Stimulated activated CD8-positive, alpha-beta memory T cell treated with anti-CD3 and anti-CD28 coated beads, Interleukin-12 subunit alpha, Interleukin-12 subunit beta, amount 100 ng/mL, for 1 hour (primary cell): ENCODE measurements at regions not wholly inside any gene's neighbourhood (a gene's known extent, or its start where the extent isn't known, plus 50 kb on each side); places are given as distances from the start of the nearest gene placed in this dataset.

Source experiments
- DNase-seq: peaks from one replicate; pipeline ENCODE4 v3.0.0-alpha.2; 2020; ENCODE audit warnings: low read depth

DNA sequence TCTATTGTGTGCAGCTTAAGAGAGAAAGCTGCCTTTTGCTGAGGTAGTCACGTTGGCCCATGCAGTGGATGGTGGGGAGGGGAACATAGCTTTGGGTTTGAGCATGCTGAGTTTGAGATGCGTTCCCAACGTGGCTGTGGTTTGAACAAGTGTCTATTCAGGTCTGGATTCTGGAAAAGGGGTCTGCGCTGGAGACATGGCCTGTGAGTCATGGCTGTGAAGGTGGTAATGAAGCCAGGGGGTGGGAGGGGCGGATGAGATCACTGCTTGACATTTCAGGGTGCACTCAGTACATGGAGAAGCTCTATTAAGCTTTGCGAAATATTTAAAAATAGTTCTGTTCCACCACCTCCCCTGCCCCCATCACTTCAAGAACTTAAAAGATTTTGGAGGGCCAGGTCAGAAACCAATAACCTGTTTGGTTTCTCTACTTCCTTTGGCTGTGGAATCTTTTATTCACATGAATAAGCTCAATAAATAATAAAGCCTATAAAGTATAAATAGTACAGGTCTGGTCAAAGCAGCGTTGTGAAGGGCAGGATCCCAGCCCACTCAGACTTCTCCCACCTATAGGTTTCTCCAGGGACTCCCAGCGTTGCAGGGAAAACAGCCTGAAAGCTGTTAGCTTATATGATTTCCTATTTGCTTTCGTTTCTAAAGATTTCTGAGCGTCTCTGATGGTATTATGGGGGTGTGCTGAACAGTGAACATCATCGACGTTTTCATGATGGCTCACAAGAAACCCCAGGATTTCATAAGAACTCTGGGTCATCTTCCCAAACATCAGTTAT, 189.9 kb downstream of the NSG2 start:
- DNase-seq, result no peak

DNA sequence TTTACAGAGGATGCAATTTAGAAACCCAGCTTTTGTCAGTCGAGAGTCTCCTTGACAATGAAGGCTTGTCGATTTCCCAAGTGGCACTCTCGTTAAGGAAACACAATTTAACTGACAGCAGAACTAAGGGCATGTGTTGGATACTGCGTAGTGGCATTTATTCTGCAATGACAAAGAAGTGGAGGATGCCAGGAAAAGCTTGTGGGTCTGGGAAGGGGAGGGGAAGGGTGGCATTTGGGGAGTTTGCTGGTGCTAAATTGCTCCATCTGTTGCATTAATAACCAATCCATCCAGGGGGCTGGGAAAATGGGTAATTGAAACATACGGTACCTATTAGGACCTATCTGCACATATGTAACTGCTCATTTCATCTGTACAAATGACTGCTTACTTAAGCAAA, 190.6 kb downstream of the NSG2 start:
- no peak for DNase-seq

DNA sequence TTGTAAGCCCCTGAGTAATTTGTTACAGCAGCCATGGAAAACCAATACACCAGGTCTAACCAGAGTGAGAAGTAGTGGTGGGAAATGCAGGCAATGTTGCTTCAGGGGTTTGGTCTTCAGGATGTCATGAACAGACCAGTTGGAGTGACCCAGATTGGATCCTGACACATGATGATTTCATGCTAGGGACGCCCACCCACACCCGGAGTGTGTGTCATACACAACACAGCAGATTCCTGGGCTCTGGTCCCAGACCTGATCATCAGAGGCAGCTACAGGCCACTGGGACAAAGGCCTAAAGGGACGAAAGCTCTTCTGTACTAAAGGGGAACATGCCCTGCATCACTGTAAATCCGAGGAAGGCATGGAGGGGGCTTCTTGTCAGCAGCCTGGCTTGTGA, 194.2 kb downstream of the NSG2 start:
- no peak for DNase-seq

DNA sequence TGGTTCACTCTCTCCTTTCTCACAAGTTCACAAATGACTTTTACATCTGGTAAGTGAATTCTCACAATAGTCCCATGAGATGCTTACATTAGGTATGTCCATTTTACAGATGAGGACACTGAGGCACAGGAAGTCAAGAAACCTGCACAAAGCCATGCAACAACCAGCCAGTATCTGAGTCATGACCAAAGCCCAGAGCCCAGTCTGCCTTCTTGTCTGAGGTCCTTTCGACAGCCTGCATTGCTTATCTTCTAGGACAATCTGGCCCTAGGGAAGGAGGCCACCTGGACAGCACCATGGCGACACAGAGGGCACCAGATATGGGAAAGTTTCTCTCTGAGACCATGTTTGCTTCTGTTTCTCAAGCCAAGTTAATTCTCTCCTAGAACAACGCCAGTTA, 197.1 kb downstream of the NSG2 start:
- DNase-seq, result no peak

DNA sequence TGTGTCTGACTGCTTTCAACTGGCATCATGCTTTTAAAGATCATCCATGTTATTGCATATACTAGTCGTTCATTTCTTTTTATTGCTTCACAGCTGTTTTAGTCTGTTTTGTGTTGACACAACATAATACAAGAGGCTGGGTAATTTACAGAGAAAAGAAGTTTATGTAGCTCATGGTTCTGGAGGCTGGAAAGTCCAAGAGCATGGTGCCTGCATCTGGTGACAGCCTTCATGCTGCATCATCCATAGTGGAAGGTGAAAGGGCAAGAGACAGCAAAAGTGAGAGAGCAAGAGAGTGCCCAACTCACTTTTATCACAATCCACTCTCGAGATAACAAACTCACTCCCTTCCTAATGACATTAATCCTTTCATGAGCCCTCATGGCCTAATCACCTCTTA, 198.4 kb downstream of the NSG2 start:
- no peak for DNase-seq

DNA sequence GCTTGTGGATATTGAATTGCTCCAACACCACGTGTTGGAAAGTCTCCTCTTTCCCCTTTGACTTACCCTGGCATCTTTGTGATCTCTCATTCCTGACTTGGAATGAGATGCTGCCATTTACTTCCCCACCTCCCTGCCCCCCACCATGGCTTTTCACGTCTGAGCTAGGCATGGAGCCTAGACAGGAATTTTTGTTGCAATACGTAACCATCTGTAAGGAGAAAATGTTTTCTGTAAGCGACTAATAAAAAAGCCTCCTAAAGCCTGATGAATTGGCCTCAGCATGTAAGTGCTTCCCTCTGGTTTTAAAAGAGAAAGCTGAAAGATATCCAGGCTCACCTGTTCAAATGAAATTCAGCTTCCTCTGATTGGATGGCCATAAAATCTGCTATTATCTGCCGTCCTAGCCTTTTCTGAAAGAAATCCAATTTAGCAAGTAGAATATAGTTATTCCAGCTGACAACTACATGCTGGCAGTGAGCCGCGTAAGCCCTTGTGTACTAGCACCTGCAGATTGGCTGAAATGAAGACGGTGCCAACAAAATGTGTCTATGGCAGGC, 200.1 kb downstream of the NSG2 start:
- no peak for DNase-seq

DNA sequence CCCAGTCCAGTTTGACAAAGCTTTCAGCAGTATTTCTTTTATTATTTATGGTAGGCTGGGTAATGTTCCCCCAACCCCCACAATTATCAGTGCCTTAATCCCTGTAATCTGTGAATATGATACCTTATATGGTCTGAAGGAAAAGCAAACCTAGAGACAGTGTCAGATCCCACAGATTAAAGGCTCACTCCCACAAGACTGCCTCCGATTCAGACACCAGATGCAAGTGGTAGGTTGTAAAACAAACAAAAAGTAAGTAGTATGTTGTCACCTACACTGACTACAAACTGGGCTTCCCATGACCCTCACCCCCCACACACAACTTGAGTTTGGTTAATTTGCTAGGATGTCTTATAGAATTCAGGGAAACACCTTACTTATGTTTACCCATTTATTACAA, 201.2 kb downstream of the NSG2 start:
- DNase-seq, result no peak

DNA sequence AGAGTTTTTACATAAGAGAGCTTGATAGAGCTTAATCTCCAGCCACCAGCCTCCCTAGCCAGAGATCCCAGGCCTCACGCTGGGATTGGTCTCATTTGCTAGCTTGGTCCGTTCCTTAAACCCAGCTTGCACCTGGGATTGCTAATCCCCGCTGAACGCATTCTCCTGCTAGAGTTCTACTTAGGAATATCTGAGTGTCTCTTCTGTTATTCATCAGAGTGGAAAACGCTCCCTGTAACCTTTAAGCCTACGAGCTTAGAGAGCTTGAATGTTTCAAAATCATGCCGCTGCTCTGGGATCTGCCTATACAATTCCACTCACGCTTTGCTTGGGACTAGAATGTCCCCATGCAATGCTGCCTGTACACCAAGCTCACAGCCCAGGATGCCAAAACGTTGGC, 201.8 kb downstream of the NSG2 start:
- no peak for DNase-seq

DNA sequence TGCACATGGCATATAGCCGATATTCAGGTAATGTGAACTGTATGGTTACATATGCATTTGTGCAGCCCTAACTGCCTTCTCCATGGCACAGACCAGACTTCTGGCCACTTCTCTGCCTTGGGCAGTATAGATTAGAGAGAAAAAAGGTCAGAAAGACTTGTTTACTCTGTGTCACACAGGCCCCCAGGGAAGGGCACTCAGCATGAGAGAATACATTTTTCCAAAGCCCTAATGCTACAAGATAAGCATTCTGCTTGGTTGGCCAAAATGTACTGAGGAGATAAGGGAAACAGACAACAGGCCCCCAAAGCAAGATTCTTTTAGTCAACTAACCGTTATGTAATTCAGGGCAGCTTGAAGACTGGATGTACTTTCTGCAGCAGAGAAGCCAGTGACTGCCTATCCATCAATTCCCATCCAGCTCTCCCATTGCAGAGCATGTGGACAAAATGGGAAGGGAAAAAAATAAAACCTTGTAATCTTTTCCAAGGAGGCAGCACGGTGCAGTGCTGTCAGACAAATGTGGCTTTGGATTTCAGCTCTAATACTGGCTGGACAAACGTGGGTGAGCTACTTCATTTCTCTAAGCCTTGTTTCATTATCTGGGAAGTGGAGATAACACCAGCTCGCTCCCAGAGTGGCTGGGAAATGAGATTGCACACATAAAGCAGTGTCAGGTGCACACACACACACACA, 205.9 kb downstream of the NSG2 start:
- no peak for DNase-seq

DNA sequence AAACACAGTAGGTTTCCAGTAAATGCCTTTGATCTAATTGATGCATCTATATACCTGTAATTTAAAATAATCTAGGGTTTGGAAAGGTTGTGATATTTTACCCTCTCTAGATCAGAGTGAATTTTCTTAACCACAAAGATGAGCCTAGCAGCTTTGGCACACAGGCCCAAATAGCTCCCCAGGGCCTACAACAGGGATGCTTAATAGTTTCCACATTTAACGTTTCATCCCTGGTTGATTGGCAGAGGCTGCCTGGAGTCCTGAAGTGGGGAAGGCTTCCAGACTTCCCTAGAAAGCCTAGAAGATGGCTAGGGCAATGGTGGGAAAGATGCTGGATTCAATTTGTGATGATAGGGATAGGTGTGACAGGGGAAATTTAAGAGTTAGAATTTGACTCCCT, 206.6 kb downstream of the NSG2 start:
- no peak for DNase-seq

DNA sequence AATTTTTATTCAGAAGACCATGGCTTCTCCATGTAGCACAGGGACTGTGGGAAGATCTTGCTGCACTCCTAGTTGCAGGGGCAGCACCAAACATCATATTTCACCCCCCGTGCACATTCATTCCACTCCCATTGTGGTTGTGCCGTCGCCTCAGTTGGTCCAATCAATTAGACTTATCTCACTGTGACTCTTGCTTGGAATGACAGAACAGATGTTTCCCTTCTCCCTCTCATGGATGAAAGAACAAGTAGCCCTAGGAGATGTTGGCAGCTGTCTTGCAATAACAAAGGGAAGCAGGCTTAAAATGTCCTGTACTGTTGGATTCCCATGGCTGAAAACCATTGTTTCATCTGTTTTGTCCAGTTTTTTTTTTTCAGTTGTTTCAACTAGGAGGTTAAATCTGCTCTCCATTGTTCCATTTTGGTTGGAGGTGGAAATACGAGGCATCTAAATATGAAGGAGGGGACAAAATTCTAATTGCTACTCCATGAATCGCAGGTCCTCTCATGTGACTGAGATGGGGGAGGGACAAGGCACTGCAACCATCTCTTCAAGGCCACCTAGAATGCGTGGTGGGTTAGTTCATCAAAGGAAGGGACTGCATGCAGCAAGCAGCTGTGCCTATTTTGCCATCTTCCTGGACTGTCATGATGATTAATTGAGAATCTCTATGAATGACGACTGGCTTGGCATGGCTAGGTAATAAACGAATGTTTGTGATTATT, 214.4 kb downstream of the NSG2 start:
- no peak for DNase-seq

DNA sequence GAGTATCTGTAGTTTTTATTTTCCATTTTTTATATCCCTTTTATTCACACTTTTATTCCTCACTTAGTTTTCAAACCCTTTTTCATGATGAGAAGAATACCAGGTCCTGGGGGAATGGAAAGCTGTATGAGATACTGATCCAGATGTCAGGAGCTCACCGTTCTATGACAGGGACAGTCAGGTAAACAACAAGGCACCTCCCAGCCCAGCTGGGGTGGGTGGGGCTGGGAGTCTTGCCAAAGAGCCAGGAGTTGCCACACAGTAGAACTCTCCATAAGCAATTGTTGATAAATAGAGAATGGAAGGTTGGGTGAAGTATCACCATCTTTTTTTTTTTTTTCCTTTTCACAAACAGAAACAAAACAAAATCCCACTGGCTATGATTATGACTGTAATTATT, 225.8 kb downstream of the NSG2 start:
- DNase-seq, result no peak

DNA sequence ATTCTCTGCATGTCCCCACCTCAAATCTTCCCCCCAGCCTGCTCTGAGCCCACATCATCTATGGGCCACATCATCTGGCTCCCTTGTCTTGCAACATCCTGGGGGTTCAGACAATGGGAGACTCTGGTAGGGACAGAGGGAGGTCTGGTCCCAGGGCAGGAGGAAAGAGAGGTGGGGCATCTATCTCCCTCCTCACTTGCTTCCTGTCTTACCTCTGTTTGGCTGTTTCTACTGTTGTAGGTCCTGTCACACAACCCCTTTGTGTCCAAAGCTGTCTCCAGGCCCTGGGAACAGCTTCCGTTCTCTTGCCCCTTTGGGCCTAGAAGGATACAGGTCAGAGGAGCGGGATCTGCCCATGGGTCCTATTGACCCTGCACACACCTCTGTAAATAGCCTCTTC, 227.2 kb downstream of the NSG2 start:
- no peak for DNase-seq

DNA sequence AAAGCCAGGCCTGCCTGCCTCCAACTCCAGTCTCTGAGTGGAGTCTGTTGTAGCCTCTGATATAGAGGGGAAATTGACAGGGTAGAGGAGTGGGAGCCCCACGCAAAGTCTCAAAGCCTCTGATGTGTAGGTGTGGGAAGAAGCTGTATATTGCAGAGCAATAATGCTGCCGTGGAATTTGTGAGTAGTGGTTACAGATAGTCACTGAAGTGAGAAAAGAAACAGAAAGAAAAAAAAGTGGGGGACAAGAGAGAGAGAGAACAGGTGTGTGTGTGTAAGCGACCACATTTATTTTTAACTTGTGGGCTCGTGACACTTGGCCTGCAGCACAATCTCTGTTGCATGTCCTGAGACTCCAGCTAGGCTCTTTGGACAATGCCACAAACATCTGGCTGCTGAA, 227.8 kb downstream of the NSG2 start:
- DNase-seq, result no peak

DNA sequence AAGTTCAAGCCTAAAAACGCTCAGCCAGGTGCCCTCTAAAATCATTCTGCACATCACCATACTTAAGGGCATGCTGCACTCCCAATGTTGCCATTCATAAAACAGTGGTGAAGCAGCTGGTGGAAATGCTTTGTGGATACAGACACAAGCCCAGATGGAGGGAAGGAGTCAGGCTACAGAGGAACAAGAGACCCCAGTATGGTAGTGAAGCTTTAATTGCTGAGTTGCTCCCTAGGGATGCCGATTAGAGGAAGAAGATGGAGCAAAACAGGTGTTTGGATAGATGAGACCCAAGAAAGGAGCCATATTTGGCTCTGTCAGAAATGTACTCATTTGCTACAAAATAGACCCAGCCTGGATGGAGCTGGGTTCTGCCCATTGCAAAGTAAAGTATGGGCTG, 230.5 kb downstream of the NSG2 start:
- no peak for DNase-seq

DNA sequence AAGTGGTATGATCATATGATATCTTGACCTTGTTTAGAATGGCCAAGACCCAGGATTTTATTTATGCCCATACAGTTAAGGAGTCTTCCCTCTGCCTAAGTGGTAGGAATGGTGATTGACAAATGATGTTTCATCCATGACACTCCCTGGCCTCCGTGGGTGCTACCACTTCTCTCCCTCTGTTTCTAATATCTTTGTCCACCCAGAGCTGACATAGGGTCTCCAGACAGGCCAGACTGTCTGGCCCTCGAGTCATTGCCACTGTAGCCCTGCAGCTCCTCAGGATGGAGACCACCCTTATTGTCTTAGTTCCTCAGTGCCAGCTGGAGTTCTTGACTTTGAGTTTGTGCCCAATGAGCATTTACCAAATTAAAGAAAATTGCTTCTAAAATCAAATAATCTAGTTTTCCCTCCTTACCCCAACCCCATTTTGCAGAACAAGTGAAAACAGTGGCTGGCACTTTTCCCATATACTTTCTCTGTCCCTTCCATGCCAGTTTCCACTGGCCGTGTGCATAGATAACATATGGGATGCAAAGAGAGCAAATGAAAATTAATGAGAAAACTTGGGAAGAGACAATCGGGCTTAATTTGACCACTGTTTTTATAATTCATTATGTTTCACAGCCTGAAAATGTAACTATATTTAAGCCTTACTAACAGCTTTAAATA, 235.7 kb downstream of the NSG2 start:
- DNase-seq, result no peak

DNA sequence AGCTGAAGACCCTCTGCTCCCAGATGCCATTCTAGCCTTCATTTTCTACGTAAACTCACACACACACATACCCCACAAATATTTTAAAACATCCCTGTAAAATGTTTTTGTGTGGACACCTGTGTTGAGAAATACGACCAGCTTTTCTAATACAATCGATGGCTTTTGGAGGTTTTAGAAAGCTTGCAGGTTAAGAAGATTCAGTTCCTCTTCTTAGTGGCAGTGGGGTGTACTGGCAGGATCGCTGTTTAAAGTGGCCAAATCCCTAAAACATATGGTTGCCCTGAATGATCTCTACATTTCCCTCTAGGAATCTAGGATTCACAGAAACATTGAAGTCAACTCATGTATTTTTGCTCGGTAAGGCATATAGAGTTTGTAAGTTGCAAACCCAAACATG, 236.3 kb downstream of the NSG2 start:
- DNase-seq, result no peak

DNA sequence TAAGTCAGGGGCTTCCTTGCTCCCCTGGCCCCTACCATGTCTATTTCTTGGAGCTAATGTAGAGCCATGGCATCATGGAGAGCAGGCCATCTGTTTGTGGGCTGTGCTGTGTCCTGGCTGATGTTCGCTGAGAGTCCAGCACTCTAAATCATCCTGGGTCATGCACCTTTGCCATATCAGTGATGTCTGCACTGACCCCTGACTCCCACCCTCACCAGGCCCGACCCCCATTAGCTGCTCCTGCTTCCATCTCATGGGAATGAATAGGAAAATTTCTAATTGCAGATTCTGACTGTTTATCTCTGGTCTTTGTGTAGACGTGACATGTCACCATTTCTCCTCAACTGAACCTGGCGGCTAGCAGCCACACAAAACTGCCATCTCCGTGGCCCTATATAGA, 236.9 kb downstream of the NSG2 start:
- DNase-seq, result no peak

DNA sequence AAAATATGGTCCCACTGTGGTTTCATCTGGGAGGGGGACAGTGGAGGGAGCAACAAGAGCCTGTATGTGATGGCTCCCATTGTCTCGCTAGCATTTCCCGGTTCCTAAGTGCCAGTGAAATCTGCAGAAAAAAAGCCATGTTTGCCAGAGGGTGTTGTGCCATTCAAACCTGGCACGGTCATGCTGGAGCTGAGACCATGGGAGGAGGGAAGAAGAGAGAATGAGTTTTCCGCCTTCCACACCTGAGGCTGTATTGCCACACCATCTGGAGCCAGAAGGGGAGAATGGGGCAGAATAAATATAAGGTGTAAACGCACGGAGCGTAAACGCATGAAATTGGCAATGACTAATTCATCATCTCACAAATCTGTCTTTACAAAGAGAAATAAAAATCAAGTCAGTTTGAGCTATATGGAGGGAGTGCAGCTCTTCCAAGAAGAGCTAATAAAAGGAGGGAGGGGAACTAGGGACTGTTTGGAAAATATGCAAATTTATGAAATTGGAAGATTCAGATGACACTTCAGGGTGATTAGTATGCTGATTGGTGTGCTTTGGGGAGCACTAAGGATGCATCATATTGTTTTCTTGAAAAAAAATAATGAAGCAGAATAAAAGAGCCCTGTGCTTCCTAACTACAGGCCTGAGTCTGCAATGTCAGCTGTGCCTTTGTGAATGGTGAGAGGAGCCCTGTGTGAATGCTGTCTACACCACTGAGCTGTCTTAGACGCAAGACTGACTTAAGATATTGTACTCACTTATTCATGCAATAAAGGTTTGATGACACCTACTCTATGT, 237.9 kb downstream of the NSG2 start:
- no peak for DNase-seq

DNA sequence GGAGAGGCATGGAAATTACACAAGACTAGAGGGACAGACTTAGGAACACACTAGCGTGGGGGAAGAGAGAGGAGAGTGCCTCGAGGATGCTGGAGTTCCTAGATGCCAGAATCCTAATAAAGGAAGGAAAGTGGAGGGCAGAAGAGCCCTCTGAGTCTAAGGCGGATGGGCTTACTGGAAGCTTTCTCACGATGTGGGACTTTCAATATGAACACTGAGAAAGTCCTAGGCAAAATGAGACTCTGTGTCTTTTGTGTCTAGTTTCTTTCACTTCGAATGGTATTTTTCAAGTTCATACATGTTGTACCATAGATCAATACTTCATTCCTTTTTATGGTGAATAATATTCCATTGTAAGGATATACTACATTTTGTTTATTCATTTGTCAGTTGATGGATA, 239.4 kb downstream of the NSG2 start:
- no peak for DNase-seq

DNA sequence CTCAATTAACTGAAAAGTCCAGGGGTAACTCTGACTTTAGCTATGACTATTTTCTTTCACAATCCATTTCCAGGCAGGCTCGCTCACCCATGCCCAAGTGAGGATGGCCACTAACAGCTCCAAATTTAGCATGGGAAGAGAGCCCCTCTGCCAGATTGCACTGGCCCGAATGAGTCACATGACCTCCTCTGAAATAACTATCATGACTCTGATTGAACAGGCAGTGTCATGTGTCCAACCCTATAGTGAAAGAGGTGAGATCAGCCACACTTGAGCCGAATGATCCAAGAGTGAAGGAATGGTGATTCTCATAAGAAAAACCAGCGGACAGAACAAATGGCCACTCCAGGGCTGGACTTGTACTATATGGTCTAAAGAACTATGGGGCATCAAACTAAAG, 242.3 kb downstream of the NSG2 start:
- DNase-seq, result no peak

DNA sequence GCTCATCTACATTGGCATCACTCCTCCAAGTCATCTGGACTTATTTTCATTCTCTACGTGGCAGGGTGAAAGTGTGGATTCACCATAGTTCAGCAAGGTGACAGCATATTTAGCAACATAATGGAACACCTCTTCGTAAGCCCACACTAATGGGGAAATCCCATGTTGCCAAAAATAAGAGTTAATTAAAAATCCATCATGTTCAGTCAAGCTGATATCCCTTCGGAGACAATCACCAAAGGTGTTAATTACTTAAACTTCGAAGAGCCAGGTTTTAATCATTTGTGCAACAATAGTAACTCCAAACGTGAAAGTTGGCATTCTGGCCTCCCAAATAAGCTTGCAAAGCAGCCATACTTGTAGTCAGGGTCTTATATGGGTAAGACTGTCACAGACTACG, 242.9 kb downstream of the NSG2 start:
- DNase-seq, result no peak
